Lung microvascular endothelial cell (primary cell): ENCODE measurements at regions not wholly inside any gene's neighbourhood (a gene's known extent, or its start where the extent isn't known, plus 50 kb on each side); places are given as distances from the start of the nearest gene placed in this dataset.
"Not testable (repeated sequence)": the region's sequence is repeated elsewhere in the genome, so short reads cannot be mapped to it uniquely, and the experiment has no call there.

Source experiments
- DNase-seq, 2 donors: peaks; one replicate each; pipeline versions ENCODE4 v3.0.0 to v3.0.0-alpha.2; 2010; ENCODE audit warnings: low read depth in 2 of 2

GRCh38 chr9:16271967-16272366 lies 598.5 kb downstream of the BNC2 start:
- no peak for DNase-seq

- DNase-seq = no peak
Measured at GRCh38 chr9:16272776-16273175, 597.7 kb downstream of the BNC2 start.

GRCh38 chr9:16275795-16276624 lies 594.5 kb downstream of the BNC2 start:
- no peak for DNase-seq

- no peak for DNase-seq
Measured at GRCh38 chr9:16276866-16277265, 593.6 kb downstream of the BNC2 start.

- DNase-seq = no peak
Measured at GRCh38 chr9:16277471-16277960, 593.0 kb downstream of the BNC2 start.

- no peak for DNase-seq
Measured at GRCh38 chr9:16278326-16278999, 592.0 kb downstream of the BNC2 start.

- no peak for DNase-seq
Measured at GRCh38 chr9:16281707-16282106, 588.8 kb downstream of the BNC2 start.

GRCh38 chr9:16282216-16282615 lies 588.3 kb downstream of the BNC2 start:
- DNase-seq = no peak

- DNase-seq = no peak
Measured at GRCh38 chr9:16282718-16283117, 587.8 kb downstream of the BNC2 start.

- no peak for DNase-seq
Measured at GRCh38 chr9:16286160-16286559, 584.3 kb downstream of the BNC2 start.

- DNase-seq = no peak
Measured at GRCh38 chr9:16289639-16290038, 580.8 kb downstream of the BNC2 start.

- DNase-seq = no peak
Measured at GRCh38 chr9:16290169-16290568, 580.3 kb downstream of the BNC2 start.

- DNase-seq = no peak
Measured at GRCh38 chr9:16291921-16292320, 578.5 kb downstream of the BNC2 start.

GRCh38 chr9:16293610-16294009 lies 576.9 kb downstream of the BNC2 start:
- no peak for DNase-seq

- no peak for DNase-seq
Measured at GRCh38 chr9:16294133-16294770, 576.2 kb downstream of the BNC2 start.

GRCh38 chr9:16294940-16295339 lies 575.5 kb downstream of the BNC2 start:
- not testable (repeated sequence) for DNase-seq

- DNase-seq = not testable (repeated sequence)
Measured at GRCh38 chr9:16299368-16299767, 571.1 kb downstream of the BNC2 start.

- no peak for DNase-seq
Measured at GRCh38 chr9:16303506-16303905, 567.0 kb downstream of the BNC2 start.

GRCh38 chr9:16304301-16304700 lies 566.2 kb downstream of the BNC2 start:
- no peak for DNase-seq

- no peak for DNase-seq
Measured at GRCh38 chr9:16306586-16306985, 563.9 kb downstream of the BNC2 start.

- no peak for DNase-seq
Measured at GRCh38 chr9:16307626-16308195, 562.8 kb downstream of the BNC2 start.

GRCh38 chr9:16308645-16309044 lies 561.8 kb downstream of the BNC2 start:
- no peak for DNase-seq
